OCI-LY3 (cell line): ENCODE measurements at regions not wholly inside any gene's neighbourhood (a gene's known extent, or its start where the extent isn't known, plus 50 kb on each side); places are given as distances from the start of the nearest gene placed in this dataset.
A peak's percentile ranks its signal among the peaks of the same experiment; 100 is the strongest.

Source experiments
- H2AFZ ChIP-seq: fragments of 200-600, 300-600 bp; shearing (Covaris generic); 2 replicates; pipeline ENCODE4 v1.6.0; 2014; ENCODE audit warnings: antibody characterized with exemption, low read depth, low read length
- H3K27ac ChIP-seq: fragments of 200-600, 300-600 bp; sonication (generic); 2 replicates; pipeline ENCODE4 v1.5.1; 2014; ENCODE audit warnings: mild to moderate bottlenecking, low read length, moderate library complexity, mixed read lengths
- H3K27me3 ChIP-seq: fragments of 200-600, 300-600 bp; sonication (generic); 2 replicates; pipeline ENCODE4 v1.6.1; 2014; ENCODE audit warnings: low read depth, low read length, mixed read lengths
- H3K36me3 ChIP-seq: fragments of 200-600, 300-600 bp; sonication (generic); replicated peaks from 2 replicates; pipeline ENCODE3; 2014; ENCODE audit warnings: low read depth, low read length, mixed read lengths
- H3K4me1 ChIP-seq: fragments of 300-600, 200-600 bp; sonication (generic); 2 replicates; pipeline ENCODE4 v1.6.1; 2014; ENCODE audit warnings: low read length, mixed read lengths
- H3K4me2 ChIP-seq: fragments of 200-600, 300-600 bp; sonication (generic); 2 replicates; pipeline ENCODE4 v1.6.1; 2014; ENCODE audit warnings: low read length, mixed read lengths
- H3K4me3 ChIP-seq: fragments of 300-600, 200-600 bp; sonication (generic); 2 replicates; pipeline ENCODE4 v1.5.1; 2014; ENCODE audit warnings: antibody characterized with exemption, mild to moderate bottlenecking, low read length, moderate library complexity
- H3K79me2 ChIP-seq: fragments of 300-600, 200-600 bp; shearing (Covaris generic); 2 replicates; pipeline ENCODE4 v1.6.1; 2014; ENCODE audit warnings: mild to moderate bottlenecking, low read length, mixed read lengths
- H3K9ac ChIP-seq: fragments of 300-600, 200-600 bp; shearing (Covaris generic); 2 replicates; pipeline ENCODE4 v1.6.0; 2014; ENCODE audit warnings: mild to moderate bottlenecking, low read length, moderate library complexity
- H3K9me3 ChIP-seq: fragments of 200-600, 300-600 bp; shearing (Covaris generic); 2 replicates; pipeline ENCODE4 v1.6.1; 2014; ENCODE audit warnings: low read length, mixed read lengths; ENCODE audit not compliant: insufficient read depth
- H4K20me1 ChIP-seq: fragments of 200-600, 300-600 bp; sonication (generic); 2 replicates; pipeline ENCODE4 v1.6.1; 2016; ENCODE audit warnings: low read length, mixed read lengths; ENCODE audit not compliant: insufficient read depth
- CTCF ChIP-seq: fragments of 200-600, 300-600 bp; sonication (generic); IDR thresholded peaks from 2 replicates; pipeline ENCODE4 v1.5.1; 2014; ENCODE audit warnings: antibody characterized with exemption, low read length, low read depth
- EZH2phosphoT487 ChIP-seq: fragments of 200-600 bp; shearing (Covaris generic); IDR thresholded peaks from 2 replicates; pipeline ENCODE4 v1.6.1; 2018; ENCODE audit warnings: antibody characterized with exemption, mixed run types, low read depth

- Histone ChIP-seq H3K9me3 (no peaks in the 10 kb centered on the region), H3K9ac (no peak overlapping the region), H3K4me1 (no peaks in the 10 kb centered on the region), H2AFZ (0 out of 2 replicates have a peak overlapping the region, but pooled peaks have one; percentile 5), H3K79me2 (no peaks in the 10 kb centered on the region), H3K36me3 (no peaks in the 10 kb centered on the region), H3K27me3 (no peaks in the 10 kb centered on the region), H3K4me3 (no peak overlapping the region), H3K4me2 (no peak overlapping the region), H3K27ac (no peak overlapping the region), H4K20me1 (no peaks in the 10 kb centered on the region)
- TF ChIP-seq EZH2phosphoT487 (no peak), CTCF (no peak)
Observed at GRCh38 chr3:77707281-77707680, 667.4 kb downstream of the ROBO2 start.

- Histone ChIP-seq H4K20me1 (no peaks in the 10 kb centered on the region), H3K36me3 (no peaks in the 10 kb centered on the region), H3K27me3 (no peaks in the 10 kb centered on the region), H3K4me3 (no peak overlapping the region), H2AFZ (no peak overlapping the region), H3K9ac (no peak overlapping the region), H3K4me1 (no peaks in the 10 kb centered on the region), H3K27ac (no peak overlapping the region), H3K9me3 (no peaks in the 10 kb centered on the region), H3K4me2 (no peak overlapping the region), H3K79me2 (no peaks in the 10 kb centered on the region)
- TF ChIP-seq EZH2phosphoT487 (no peak), CTCF (no peak)
Observed at GRCh38 chr3:77709155-77709554, 669.3 kb downstream of the ROBO2 start.

GRCh38 chr3:77718311-77718710 lies 678.4 kb downstream of the ROBO2 start:
- Histone ChIP-seq H3K79me2 (no peaks in the 10 kb centered on the region), H3K27ac (no peak overlapping the region), H3K4me1 (no peaks in the 10 kb centered on the region), H3K36me3 (no peaks in the 10 kb centered on the region), H3K9me3 (no peaks in the 10 kb centered on the region), H3K27me3 (no peaks in the 10 kb centered on the region), H4K20me1 (no peaks in the 10 kb centered on the region), H3K4me2 (no peak overlapping the region), H2AFZ (no peak overlapping the region), H3K9ac (no peak overlapping the region), H3K4me3 (no peak overlapping the region)
- TF ChIP-seq CTCF (0 out of 2 replicates have a peak, but pooled peaks have one; percentile 8), EZH2phosphoT487 (no peak)

- H3K27me3 ChIP-seq = no peaks in the 10 kb centered on the region
Observed at GRCh38 chr3:77720460-77720971, 680.6 kb downstream of the ROBO2 start.

More at GRCh38 chr3:77720460-77720971, 680.6 kb downstream of the ROBO2 start:
- Histone ChIP-seq H3K36me3 (no peaks in the 10 kb centered on the region), H3K9me3 (no peaks in the 10 kb centered on the region), H3K4me2 (no peak overlapping the region), H3K27ac (no peak overlapping the region), H4K20me1 (no peaks in the 10 kb centered on the region), H2AFZ (no peak overlapping the region), H3K9ac (no peak overlapping the region), H3K79me2 (no peaks in the 10 kb centered on the region), H3K4me3 (no peak overlapping the region), H3K4me1 (no peaks in the 10 kb centered on the region)
- no peak for TF ChIP-seq CTCF
- no peak for TF ChIP-seq EZH2phosphoT487
